WTC11 (cell line): ENCODE measurements at regions not wholly inside any gene's neighbourhood (a gene's known extent, or its start where the extent isn't known, plus 50 kb on each side); places are given as distances from the start of the nearest gene placed in this dataset.

Experiments
- ATAC-seq: fragments of 200-7000 bp; cut with Tn5 transposase; 2 replicates; pipeline ENCODE4 v1.10.0; 2021; ENCODE audit warnings: mild to moderate bottlenecking, moderate library complexity
- CTCF ChIA-PET: fragments of 300-600 bp; sonication (Branson Sonifier 250); formaldehyde crosslinking; loops from one replicate; lab custom pipeline; 2021; ENCODE audit warnings: antibody characterized with exemption; lab: Charles Lee
- POLR2A ChIA-PET: fragments of 350-600 bp; sonication (Branson Sonifier 250); formaldehyde crosslinking; loops from one replicate; lab custom pipeline; 2021; ENCODE audit warnings: antibody characterized with exemption; lab: Charles Lee
- DNase-seq: peaks from one replicate; pipeline ENCODE4 v3.0.0; 2021; ENCODE audit warnings: low spot score
- H3K27ac Mint-ChIP-seq: 2 replicates; pipeline ENCODE4 v1.8.0; 2021; ENCODE audit warnings: mixed read lengths
- H3K27me3 Mint-ChIP-seq: 2 replicates; pipeline ENCODE4 v1.8.0; 2021; ENCODE audit warnings: low read depth, mild to moderate bottlenecking, moderate library complexity, mixed read lengths
- H3K36me3 Mint-ChIP-seq: 2 replicates; pipeline ENCODE4 v1.8.0; 2021; ENCODE audit warnings: mixed read lengths
- H3K4me1 Mint-ChIP-seq: 2 replicates; pipeline ENCODE4 v1.8.0; 2022; ENCODE audit warnings: mixed read lengths
- H3K4me3 Mint-ChIP-seq: 2 replicates; pipeline ENCODE4 v1.8.0; 2021; ENCODE audit warnings: mild to moderate bottlenecking, moderate library complexity, mixed read lengths
- H3K9me3 Mint-ChIP-seq: 2 replicates; pipeline ENCODE4 v1.8.0; 2021; ENCODE audit warnings: mixed read lengths
- ARID4B ChIP-seq: sonication (generic); formaldehyde crosslinking; IDR thresholded peaks from 2 replicates; pipeline ENCODE4 v1.8.0; 2023; ENCODE audit warnings: missing genetic modification reagents, mild to moderate bottlenecking, borderline replicate concordance
- E2F5 ChIP-seq: sonication (generic); formaldehyde crosslinking; IDR thresholded peaks from 2 replicates; pipeline ENCODE4 v1.8.1; 2022; ENCODE audit warnings: mild to moderate bottlenecking, moderate library complexity, missing genetic modification reagents
- SP1 ChIP-seq: sonication (generic); formaldehyde crosslinking; conservative IDR thresholded peaks from 2 replicates; pipeline ENCODE4 v1.8.1; 2022; ENCODE audit warnings: missing genetic modification reagents
- ZNF121 ChIP-seq: sonication (generic); formaldehyde crosslinking; IDR thresholded peaks from 2 replicates; pipeline ENCODE4 v1.8.0; 2023; ENCODE audit warnings: missing genetic modification reagents
- ZNF138 ChIP-seq: sonication (generic); formaldehyde crosslinking; conservative IDR thresholded peaks from 2 replicates; pipeline ENCODE4 v1.8.1; 2022; ENCODE audit warnings: mild to moderate bottlenecking, moderate library complexity, missing genetic modification reagents
- ZNF671 ChIP-seq: fragments of 250-450 bp; sonication (Bioruptor Pico); IDR thresholded peaks from 2 replicates; pipeline ENCODE4 v1.8.0; 2021; ENCODE audit warnings: mild to moderate bottlenecking
- TF ChIP-seq, protein P1 (sequence below): fragments of 250-450 bp; sonication (Bioruptor Pico); IDR thresholded peaks from 2 replicates; pipeline ENCODE4 v1.9.0; 2021; ENCODE audit warnings: mild to moderate bottlenecking
- TF ChIP-seq, protein P2 (sequence below): fragments of 250-450 bp; sonication (Bioruptor Pico); IDR thresholded peaks from 2 replicates; pipeline ENCODE4 v1.9.0; 2021; ENCODE audit warnings: moderate library complexity, mild to moderate bottlenecking, inconsistent platforms, borderline replicate concordance
- TF ChIP-seq, protein P3 (sequence below): fragments of 250-450 bp; sonication (Bioruptor Pico); IDR thresholded peaks from 2 replicates; pipeline ENCODE4 v1.9.0; 2021; ENCODE audit warnings: mild to moderate bottlenecking
- TF ChIP-seq, protein P4 (sequence below): fragments of 250-450 bp; sonication (Bioruptor Pico); IDR thresholded peaks from 2 replicates; pipeline ENCODE4 v1.9.0; 2021; ENCODE audit warnings: mild to moderate bottlenecking, borderline replicate concordance
- TF ChIP-seq, protein P5 (sequence below): fragments of 250-450 bp; sonication (Bioruptor Pico); IDR thresholded peaks from 2 replicates; pipeline ENCODE4 v1.8.0; 2021; ENCODE audit warnings: mild to moderate bottlenecking
- TF ChIP-seq, protein P6 (sequence below): sonication (generic); formaldehyde crosslinking; IDR thresholded peaks from 2 replicates; pipeline ENCODE4 v1.8.0; 2023; ENCODE audit warnings: missing genetic modification reagents

DNA sequence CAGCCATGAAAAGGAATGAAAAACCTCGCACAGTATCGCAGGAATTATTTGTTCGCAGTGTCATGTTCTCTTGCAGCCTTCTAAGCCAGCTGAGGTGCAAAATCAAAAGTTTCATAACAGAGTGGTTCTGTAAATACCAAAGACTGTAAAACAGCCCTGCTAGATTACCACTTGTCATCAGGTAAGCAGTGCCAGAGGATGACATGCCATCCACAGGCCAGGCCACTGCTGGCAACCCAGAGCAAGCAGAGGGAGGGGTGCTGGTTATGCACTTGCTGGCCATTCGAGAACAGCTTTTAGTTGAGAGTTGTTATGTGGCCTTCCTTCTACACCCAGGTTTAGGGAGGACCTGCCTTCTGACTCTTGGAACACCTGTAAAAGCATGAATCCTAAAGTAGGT is 114.3 kb upstream of the MGAT5 start (continued):
- TF ChIP-seq, protein P1, sequence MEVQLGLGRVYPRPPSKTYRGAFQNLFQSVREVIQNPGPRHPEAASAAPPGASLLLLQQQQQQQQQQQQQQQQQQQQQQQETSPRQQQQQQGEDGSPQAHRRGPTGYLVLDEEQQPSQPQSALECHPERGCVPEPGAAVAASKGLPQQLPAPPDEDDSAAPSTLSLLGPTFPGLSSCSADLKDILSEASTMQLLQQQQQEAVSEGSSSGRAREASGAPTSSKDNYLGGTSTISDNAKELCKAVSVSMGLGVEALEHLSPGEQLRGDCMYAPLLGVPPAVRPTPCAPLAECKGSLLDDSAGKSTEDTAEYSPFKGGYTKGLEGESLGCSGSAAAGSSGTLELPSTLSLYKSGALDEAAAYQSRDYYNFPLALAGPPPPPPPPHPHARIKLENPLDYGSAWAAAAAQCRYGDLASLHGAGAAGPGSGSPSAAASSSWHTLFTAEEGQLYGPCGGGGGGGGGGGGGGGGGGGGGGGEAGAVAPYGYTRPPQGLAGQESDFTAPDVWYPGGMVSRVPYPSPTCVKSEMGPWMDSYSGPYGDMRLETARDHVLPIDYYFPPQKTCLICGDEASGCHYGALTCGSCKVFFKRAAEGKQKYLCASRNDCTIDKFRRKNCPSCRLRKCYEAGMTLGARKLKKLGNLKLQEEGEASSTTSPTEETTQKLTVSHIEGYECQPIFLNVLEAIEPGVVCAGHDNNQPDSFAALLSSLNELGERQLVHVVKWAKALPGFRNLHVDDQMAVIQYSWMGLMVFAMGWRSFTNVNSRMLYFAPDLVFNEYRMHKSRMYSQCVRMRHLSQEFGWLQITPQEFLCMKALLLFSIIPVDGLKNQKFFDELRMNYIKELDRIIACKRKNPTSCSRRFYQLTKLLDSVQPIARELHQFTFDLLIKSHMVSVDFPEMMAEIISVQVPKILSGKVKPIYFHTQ (CRISPR knock-in tag): no peak
- TF ChIP-seq, protein P2, sequence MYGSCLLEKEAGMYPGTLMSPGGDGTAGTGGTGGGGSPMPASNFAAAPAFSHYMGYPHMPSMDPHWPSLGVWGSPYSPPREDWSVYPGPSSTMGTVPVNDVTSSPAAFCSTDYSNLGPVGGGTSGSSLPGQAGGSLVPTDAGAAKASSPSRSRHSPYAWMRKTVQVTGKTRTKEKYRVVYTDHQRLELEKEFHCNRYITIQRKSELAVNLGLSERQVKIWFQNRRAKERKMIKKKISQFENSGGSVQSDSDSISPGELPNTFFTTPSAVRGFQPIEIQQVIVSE (CRISPR knock-in tag): no peak
- no peak for TF ChIP-seq SP1 (CRISPR knock-in tag)
- TF ChIP-seq, protein P3, sequence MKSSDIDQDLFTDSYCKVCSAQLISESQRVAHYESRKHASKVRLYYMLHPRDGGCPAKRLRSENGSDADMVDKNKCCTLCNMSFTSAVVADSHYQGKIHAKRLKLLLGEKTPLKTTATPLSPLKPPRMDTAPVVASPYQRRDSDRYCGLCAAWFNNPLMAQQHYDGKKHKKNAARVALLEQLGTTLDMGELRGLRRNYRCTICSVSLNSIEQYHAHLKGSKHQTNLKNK (CRISPR knock-in tag): no peak

GRCh38 chr2:134140251-134140661 is 113.6 kb upstream of the MGAT5 start:
- no peak overlapping the region for H3K27ac Mint-ChIP-seq
- H3K4me1 Mint-ChIP-seq: peaks cover 76% of the 10 kb centered on the region
- ATAC-seq: no peak

More at GRCh38 chr2:134140251-134140661, 113.6 kb upstream of the MGAT5 start:
- Mint-ChIP-seq H3K36me3 (no peaks in the 10 kb centered on the region), H3K4me3 (no peak overlapping the region), H3K27me3 (no peaks in the 10 kb centered on the region), H3K9me3 (no peaks in the 10 kb centered on the region)
- DNase-seq: no peak
- POLR2A ChIA-PET: interaction anchor here (0.6 kb wide), 1 partner anchor 43 kb away, joined by 4 read pairs; no protein-coding TSS in a partner anchor
- TF ChIP-seq ZNF121 (CRISPR knock-in tag) (no peak), ZNF138 (no peak), ZNF671 (CRISPR knock-in tag) (no peak), E2F5 (no peak), ARID4B (no peak)
- TF ChIP-seq, protein P4, sequence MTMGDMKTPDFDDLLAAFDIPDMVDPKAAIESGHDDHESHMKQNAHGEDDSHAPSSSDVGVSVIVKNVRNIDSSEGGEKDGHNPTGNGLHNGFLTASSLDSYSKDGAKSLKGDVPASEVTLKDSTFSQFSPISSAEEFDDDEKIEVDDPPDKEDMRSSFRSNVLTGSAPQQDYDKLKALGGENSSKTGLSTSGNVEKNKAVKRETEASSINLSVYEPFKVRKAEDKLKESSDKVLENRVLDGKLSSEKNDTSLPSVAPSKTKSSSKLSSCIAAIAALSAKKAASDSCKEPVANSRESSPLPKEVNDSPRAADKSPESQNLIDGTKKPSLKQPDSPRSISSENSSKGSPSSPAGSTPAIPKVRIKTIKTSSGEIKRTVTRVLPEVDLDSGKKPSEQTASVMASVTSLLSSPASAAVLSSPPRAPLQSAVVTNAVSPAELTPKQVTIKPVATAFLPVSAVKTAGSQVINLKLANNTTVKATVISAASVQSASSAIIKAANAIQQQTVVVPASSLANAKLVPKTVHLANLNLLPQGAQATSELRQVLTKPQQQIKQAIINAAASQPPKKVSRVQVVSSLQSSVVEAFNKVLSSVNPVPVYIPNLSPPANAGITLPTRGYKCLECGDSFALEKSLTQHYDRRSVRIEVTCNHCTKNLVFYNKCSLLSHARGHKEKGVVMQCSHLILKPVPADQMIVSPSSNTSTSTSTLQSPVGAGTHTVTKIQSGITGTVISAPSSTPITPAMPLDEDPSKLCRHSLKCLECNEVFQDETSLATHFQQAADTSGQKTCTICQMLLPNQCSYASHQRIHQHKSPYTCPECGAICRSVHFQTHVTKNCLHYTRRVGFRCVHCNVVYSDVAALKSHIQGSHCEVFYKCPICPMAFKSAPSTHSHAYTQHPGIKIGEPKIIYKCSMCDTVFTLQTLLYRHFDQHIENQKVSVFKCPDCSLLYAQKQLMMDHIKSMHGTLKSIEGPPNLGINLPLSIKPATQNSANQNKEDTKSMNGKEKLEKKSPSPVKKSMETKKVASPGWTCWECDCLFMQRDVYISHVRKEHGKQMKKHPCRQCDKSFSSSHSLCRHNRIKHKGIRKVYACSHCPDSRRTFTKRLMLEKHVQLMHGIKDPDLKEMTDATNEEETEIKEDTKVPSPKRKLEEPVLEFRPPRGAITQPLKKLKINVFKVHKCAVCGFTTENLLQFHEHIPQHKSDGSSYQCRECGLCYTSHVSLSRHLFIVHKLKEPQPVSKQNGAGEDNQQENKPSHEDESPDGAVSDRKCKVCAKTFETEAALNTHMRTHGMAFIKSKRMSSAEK (CRISPR knock-in tag): no peak
- TF ChIP-seq, protein P5, sequence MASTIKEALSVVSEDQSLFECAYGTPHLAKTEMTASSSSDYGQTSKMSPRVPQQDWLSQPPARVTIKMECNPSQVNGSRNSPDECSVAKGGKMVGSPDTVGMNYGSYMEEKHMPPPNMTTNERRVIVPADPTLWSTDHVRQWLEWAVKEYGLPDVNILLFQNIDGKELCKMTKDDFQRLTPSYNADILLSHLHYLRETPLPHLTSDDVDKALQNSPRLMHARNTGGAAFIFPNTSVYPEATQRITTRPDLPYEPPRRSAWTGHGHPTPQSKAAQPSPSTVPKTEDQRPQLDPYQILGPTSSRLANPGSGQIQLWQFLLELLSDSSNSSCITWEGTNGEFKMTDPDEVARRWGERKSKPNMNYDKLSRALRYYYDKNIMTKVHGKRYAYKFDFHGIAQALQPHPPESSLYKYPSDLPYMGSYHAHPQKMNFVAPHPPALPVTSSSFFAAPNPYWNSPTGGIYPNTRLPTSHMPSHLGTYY (CRISPR knock-in tag): no peak
- TF ChIP-seq, protein P6, sequence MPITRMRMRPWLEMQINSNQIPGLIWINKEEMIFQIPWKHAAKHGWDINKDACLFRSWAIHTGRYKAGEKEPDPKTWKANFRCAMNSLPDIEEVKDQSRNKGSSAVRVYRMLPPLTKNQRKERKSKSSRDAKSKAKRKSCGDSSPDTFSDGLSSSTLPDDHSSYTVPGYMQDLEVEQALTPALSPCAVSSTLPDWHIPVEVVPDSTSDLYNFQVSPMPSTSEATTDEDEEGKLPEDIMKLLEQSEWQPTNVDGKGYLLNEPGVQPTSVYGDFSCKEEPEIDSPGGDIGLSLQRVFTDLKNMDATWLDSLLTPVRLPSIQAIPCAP (CRISPR knock-in tag): no peak
- CTCF ChIA-PET: interaction anchor here (1.3 kb wide), 1 partner anchor 88 kb away, joined by 3 read pairs; no protein-coding TSS in a partner anchor
